ENCODE measurements at regions not wholly inside any gene's neighbourhood (a gene's known extent, or its start where the extent isn't known, plus 50 kb on each side); places are given as distances from the start of the nearest gene placed in this dataset.

- TF ChIP-seq PHF21A (CRISPR knock-in tag; IDR thresholded peaks at IDR 0.05): no peak
- no peak for TF ChIP-seq SKIL (CRISPR knock-in tag; IDR thresholded peaks at IDR 0.05; ENCODE audit: borderline replicate concordance)
- TF ChIP-seq ZNF280D (CRISPR knock-in tag; IDR thresholded peaks at IDR 0.05): no peak
- TF ChIP-seq ZNF33B (CRISPR knock-in tag; IDR thresholded peaks at IDR 0.05): no peak
- TF ChIP-seq ZNF34 (CRISPR knock-in tag; IDR thresholded peaks at IDR 0.05; ENCODE audit: borderline replicate concordance): no peak
- TF ChIP-seq ZNF503 (CRISPR knock-in tag; IDR thresholded peaks at IDR 0.05): no peak
- no peak for TF ChIP-seq ZNF292 (CRISPR knock-in tag; IDR thresholded peaks at IDR 0.05; ENCODE audit: borderline replicate concordance, low read depth)
- H2AFZ ChIP-seq (ENCODE audit: low read length): no peak overlapping the region
- no peaks in the 10 kb centered on the region for H4K20me1 ChIP-seq (ENCODE audit: insufficient read depth, low read length)
- no peak for FAIRE-seq
- H3K9me3 ChIP-seq (ENCODE audit: low read length): no peaks in the 10 kb centered on the region
- H3K4me3 ChIP-seq (replicated peaks in 1 of 3; ENCODE audit: insufficient read depth in 1 of 3, low read depth in 2 of 3, low read length in 3 of 3): no peak overlapping the region
- no peaks in the 10 kb centered on the region for H3K4me1 ChIP-seq (ENCODE audit: insufficient read depth, low read length)
- ChIA-PET POLR2A (no interaction called here), CTCF (ENCODE audit: low intra/inter-chr PET ratio, low total read pairs) (no interaction called here)
- 4% methylated on average over 1 of the region's 1 CpG for WGBS (ENCODE audit: low lambda C conversion rate)
- no peak for ATAC-seq
- DNase-seq (ENCODE audit: low spot score): no peak
- no peaks in the 10 kb centered on the region for H3K27me3 ChIP-seq (ENCODE audit: control insufficient read depth in 1 of 2, insufficient read depth in 2 of 2, low read length in 2 of 2)
- H3K4me2 ChIP-seq (ENCODE audit: low read depth, low read length): no peak overlapping the region
- no peaks in the 10 kb centered on the region for H3K79me2 ChIP-seq (ENCODE audit: insufficient read depth, low read length)
- no TSS peak for BruUV-seq (replicated peaks)
- no peaks in the 10 kb centered on the region for H3K36me3 ChIP-seq (replicated peaks in 1 of 2; ENCODE audit: control insufficient read depth in 1 of 2, insufficient read depth in 2 of 2, low read length in 2 of 2)
- intact Hi-C loops (cut with micrococcal nuclease; ENCODE audit: unreplicated experiment): no loop called here
- no peak overlapping the region for H3K27ac ChIP-seq (ENCODE audit: extremely low read length, insufficient read depth, low read length)
- in situ Hi-C loops (cut with HindIII; ENCODE audit: extremely low pct_ligation_motif_present, low pct_unique_long_range_greater_than_20kb): no loop called here
- H3K9ac ChIP-seq (ENCODE audit: insufficient read depth, low read depth, low read length): no peak overlapping the region
These were observed 511.0 kb downstream of the PRELID2 start for GRCh38 chr5:145324101-145324500.

Data from HepG2 (cell line).